ENCODE measurements at regions not wholly inside any gene's neighbourhood (a gene's known extent, or its start where the extent isn't known, plus 50 kb on each side); places are given as distances from the start of the nearest gene placed in this dataset.

DNA sequence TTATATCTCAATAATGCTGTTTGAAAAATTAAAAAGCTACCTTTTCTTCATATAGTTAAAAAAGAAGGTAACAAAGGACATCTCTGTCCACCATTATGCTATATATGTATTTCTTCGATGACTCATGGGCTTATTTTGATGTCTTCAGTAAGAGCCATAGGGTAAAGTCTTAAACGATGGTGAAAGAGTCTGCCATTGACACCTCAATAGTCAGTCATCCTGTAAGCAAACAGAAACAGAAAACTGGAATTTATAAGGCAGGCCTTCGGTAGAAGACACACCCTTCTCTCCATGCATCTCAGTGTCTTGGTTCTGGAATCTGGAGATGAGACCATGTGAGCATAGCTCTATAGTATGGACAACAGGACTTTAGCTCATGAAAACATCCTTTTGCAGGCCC lies 87.0 kb upstream of the ZNF462 start:
- H3K4me1 ChIP-seq (ENCODE audit: low read length): no peaks in the 10 kb centered on the region
- H3K79me2 ChIP-seq (ENCODE audit: low read length): no peaks in the 10 kb centered on the region
- H3K4me3 ChIP-seq (ENCODE audit: low read length): no peak overlapping the region
- H3K27ac ChIP-seq (ENCODE audit: low read length): no peak overlapping the region
- DNase-seq: no peak
- H4K20me1 ChIP-seq (ENCODE audit: insufficient read depth, low read length): no peaks in the 10 kb centered on the region
- TF ChIP-seq EZH2 (optimal IDR thresholded peaks at IDR 0.05; ENCODE audit: low read depth, low read length): no peak
- TF ChIP-seq, protein P1, sequence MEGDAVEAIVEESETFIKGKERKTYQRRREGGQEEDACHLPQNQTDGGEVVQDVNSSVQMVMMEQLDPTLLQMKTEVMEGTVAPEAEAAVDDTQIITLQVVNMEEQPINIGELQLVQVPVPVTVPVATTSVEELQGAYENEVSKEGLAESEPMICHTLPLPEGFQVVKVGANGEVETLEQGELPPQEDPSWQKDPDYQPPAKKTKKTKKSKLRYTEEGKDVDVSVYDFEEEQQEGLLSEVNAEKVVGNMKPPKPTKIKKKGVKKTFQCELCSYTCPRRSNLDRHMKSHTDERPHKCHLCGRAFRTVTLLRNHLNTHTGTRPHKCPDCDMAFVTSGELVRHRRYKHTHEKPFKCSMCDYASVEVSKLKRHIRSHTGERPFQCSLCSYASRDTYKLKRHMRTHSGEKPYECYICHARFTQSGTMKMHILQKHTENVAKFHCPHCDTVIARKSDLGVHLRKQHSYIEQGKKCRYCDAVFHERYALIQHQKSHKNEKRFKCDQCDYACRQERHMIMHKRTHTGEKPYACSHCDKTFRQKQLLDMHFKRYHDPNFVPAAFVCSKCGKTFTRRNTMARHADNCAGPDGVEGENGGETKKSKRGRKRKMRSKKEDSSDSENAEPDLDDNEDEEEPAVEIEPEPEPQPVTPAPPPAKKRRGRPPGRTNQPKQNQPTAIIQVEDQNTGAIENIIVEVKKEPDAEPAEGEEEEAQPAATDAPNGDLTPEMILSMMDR (IDR thresholded peaks at IDR 0.05; ENCODE audit: low read length): no peak
- TF ChIP-seq EZH2phosphoT487 (IDR thresholded peaks at IDR 0.05; ENCODE audit: low read length): no peak
- H3K4me2 ChIP-seq (ENCODE audit: low read depth, low read length): no peak overlapping the region
- H3K9me2 ChIP-seq (replicated peaks; ENCODE audit: insufficient read depth, low read length): no peaks in the 10 kb centered on the region
- no peaks in the 10 kb centered on the region for H3K36me3 ChIP-seq (replicated peaks; ENCODE audit: insufficient read depth, low read length)
- H3K27me3 ChIP-seq (replicated peaks; ENCODE audit: insufficient read depth, low read length): no peaks in the 10 kb centered on the region
- no peaks in the 10 kb centered on the region for H3F3A ChIP-seq (ENCODE audit: insufficient read depth, low read length)
- no peaks in the 10 kb centered on the region for H3K9me3 ChIP-seq (replicated peaks; ENCODE audit: insufficient read depth, low read length)
- H3K9ac ChIP-seq (ENCODE audit: low read length): no peak overlapping the region
- no peak overlapping the region for H2AFZ ChIP-seq (ENCODE audit: low read length)

DNA sequence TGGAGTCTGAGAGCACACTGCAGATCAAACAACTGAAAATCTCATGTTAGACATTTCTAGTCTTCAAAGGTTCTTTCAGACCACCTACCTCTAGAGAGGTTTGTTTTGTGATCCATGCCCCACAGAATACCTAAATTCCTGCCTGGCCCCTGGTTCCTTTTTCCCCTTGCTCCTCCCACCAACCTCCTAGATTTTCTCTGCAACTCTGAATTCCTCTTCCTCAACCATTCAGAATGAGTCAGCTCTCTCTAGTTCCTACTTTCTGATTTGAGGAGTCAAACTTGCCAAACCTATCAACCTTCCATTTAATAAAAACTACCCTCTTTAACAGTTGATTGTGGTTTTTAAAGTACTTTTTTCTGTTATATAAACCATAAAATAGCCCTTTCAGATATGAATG lies 83.2 kb upstream of the ZNF462 start:
- no peak overlapping the region for H3K9ac ChIP-seq (ENCODE audit: low read length)
- H3K4me2 ChIP-seq (ENCODE audit: low read depth, low read length): no peak overlapping the region
- H2AFZ ChIP-seq (ENCODE audit: low read length): no peak overlapping the region
- H3K27ac ChIP-seq (ENCODE audit: low read length): no peak overlapping the region
- H3K79me2 ChIP-seq (ENCODE audit: low read length): no peaks in the 10 kb centered on the region
- TF ChIP-seq, protein P1 (IDR thresholded peaks at IDR 0.05; ENCODE audit: low read length): no peak
- TF ChIP-seq EZH2 (optimal IDR thresholded peaks at IDR 0.05; ENCODE audit: low read depth, low read length): no peak
- no peak for TF ChIP-seq EZH2phosphoT487 (IDR thresholded peaks at IDR 0.05; ENCODE audit: low read length)
- no peak overlapping the region for H3K4me3 ChIP-seq (ENCODE audit: low read length)
- H3F3A ChIP-seq (ENCODE audit: insufficient read depth, low read length): no peaks in the 10 kb centered on the region
- no peaks in the 10 kb centered on the region for H4K20me1 ChIP-seq (ENCODE audit: insufficient read depth, low read length)
- no peaks in the 10 kb centered on the region for H3K9me3 ChIP-seq (replicated peaks; ENCODE audit: insufficient read depth, low read length)
- no peaks in the 10 kb centered on the region for H3K36me3 ChIP-seq (replicated peaks; ENCODE audit: insufficient read depth, low read length)
- no peaks in the 10 kb centered on the region for H3K4me1 ChIP-seq (ENCODE audit: low read length)
- no peaks in the 10 kb centered on the region for H3K27me3 ChIP-seq (replicated peaks; ENCODE audit: insufficient read depth, low read length)
- DNase-seq: no peak
- H3K9me2 ChIP-seq (replicated peaks; ENCODE audit: insufficient read depth, low read length): no peaks in the 10 kb centered on the region

DNA sequence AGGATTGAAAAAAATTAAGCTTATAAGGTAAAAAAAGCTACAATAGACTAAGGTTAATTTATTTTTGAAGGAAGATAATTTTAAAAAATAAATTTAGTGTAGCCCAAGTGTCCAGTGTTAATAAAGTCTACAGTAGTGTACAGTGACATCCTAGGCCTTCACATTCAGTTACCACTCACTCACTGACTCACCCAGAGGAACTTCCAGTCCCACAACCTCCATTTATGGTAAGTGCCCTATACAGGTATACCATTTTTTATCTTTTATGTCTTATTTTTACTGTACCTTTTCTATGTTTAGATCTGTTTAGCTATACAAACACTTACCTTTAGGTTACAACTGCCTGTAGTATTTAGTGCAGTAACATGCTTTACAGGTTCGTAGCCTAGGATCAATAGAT lies 79.8 kb upstream of the ZNF462 start:
- H3K9ac ChIP-seq (ENCODE audit: low read length): no peak overlapping the region
- no peaks in the 10 kb centered on the region for H4K20me1 ChIP-seq (ENCODE audit: insufficient read depth, low read length)
- TF ChIP-seq, protein P1 (IDR thresholded peaks at IDR 0.05; ENCODE audit: low read length): no peak
- no peak for TF ChIP-seq EZH2phosphoT487 (IDR thresholded peaks at IDR 0.05; ENCODE audit: low read length)
- H3K4me3 ChIP-seq (ENCODE audit: low read length): no peak overlapping the region
- no peak for DNase-seq
- no peaks in the 10 kb centered on the region for H3K9me3 ChIP-seq (replicated peaks; ENCODE audit: insufficient read depth, low read length)
- H3K4me2 ChIP-seq (ENCODE audit: low read depth, low read length): no peak overlapping the region
- H3F3A ChIP-seq (ENCODE audit: insufficient read depth, low read length): no peaks in the 10 kb centered on the region
- no peak overlapping the region for H3K27ac ChIP-seq (ENCODE audit: low read length)
- no peaks in the 10 kb centered on the region for H3K4me1 ChIP-seq (ENCODE audit: low read length)
- no peaks in the 10 kb centered on the region for H3K27me3 ChIP-seq (replicated peaks; ENCODE audit: insufficient read depth, low read length)
- no peak overlapping the region for H2AFZ ChIP-seq (ENCODE audit: low read length)
- no peaks in the 10 kb centered on the region for H3K36me3 ChIP-seq (replicated peaks; ENCODE audit: insufficient read depth, low read length)
- H3K9me2 ChIP-seq (replicated peaks; ENCODE audit: insufficient read depth, low read length): no peaks in the 10 kb centered on the region
- H3K79me2 ChIP-seq (ENCODE audit: low read length): no peaks in the 10 kb centered on the region

Measured in MM.1S (cell line).